Right forelimb (tissue), 1 donor: ENCODE measurements at regions not wholly inside any gene's neighbourhood (a gene's known extent, or its start where the extent isn't known, plus 50 kb on each side); places are given as distances from the start of the nearest gene placed in this dataset.
"Not testable (repeated sequence)": the region's sequence is repeated elsewhere in the genome, so short reads cannot be mapped to it uniquely, and the experiment has no call there.

Experiments used
- DNase-seq: peaks from one replicate; pipeline ENCODE4 v3.0.0-alpha.2; 2018

GRCh38 chr5:93213111-93213794 is 367.8 kb downstream of the NR2F1-AS1 start:
- DNase-seq: not testable (repeated sequence)

GRCh38 chr5:93209476-93209875 is 371.5 kb downstream of the NR2F1-AS1 start:
- no peak for DNase-seq

- no peak for DNase-seq
Observed at GRCh38 chr5:93208141-93208751, 372.8 kb downstream of the NR2F1-AS1 start.

GRCh38 chr5:93206203-93206602 is 374.8 kb downstream of the NR2F1-AS1 start:
- no peak for DNase-seq

GRCh38 chr5:93201061-93201460 is 380.0 kb downstream of the NR2F1-AS1 start:
- DNase-seq: no peak

- DNase-seq: no peak
Observed at GRCh38 chr5:93196986-93197385, 384.0 kb downstream of the NR2F1-AS1 start.

- no peak for DNase-seq
Observed at GRCh38 chr5:93193431-93194347, 387.3 kb downstream of the NR2F1-AS1 start.

- no peak for DNase-seq
Observed at GRCh38 chr5:93192683-93193082, 388.3 kb downstream of the NR2F1-AS1 start.

GRCh38 chr5:93192087-93192486 is 388.9 kb downstream of the NR2F1-AS1 start:
- DNase-seq: no peak

- no peak for DNase-seq
Observed at GRCh38 chr5:93191035-93191817, 389.8 kb downstream of the NR2F1-AS1 start.

GRCh38 chr5:93189707-93190120 is 391.3 kb downstream of the NR2F1-AS1 start:
- DNase-seq: no peak

- no peak for DNase-seq
Observed at GRCh38 chr5:93188876-93189485, 392.0 kb downstream of the NR2F1-AS1 start.

- DNase-seq: no peak
Observed at GRCh38 chr5:93186076-93186682, 394.8 kb downstream of the NR2F1-AS1 start.

- DNase-seq: no peak
Observed at GRCh38 chr5:93184041-93184440, 397.0 kb downstream of the NR2F1-AS1 start.

- DNase-seq: no peak
Observed at GRCh38 chr5:93179466-93179865, 401.6 kb downstream of the NR2F1-AS1 start.

- no peak for DNase-seq
Observed at GRCh38 chr5:93174930-93175329, 406.1 kb downstream of the NR2F1-AS1 start.

GRCh38 chr5:93165559-93165958 is 415.5 kb downstream of the NR2F1-AS1 start:
- no peak for DNase-seq

- no peak for DNase-seq
Observed at GRCh38 chr5:93164690-93165089, 416.3 kb downstream of the NR2F1-AS1 start.

GRCh38 chr5:93163010-93163663 is 417.9 kb downstream of the NR2F1-AS1 start:
- no peak for DNase-seq

GRCh38 chr5:93161661-93162654 is 419.1 kb downstream of the NR2F1-AS1 start:
- no peak for DNase-seq
